DND-41 (cell line): ENCODE measurements at regions not wholly inside any gene's neighbourhood (a gene's known extent, or its start where the extent isn't known, plus 50 kb on each side); places are given as distances from the start of the nearest gene placed in this dataset.

Experiments used
- ATAC-seq: fragments of 200-7000 bp; cut with Tn5 transposase; 3 replicates; pipeline ENCODE4 v1.9.1; 2021; ENCODE audit warnings: low read depth; ENCODE audit not compliant: insufficient read depth
- DNase-seq: peaks from one replicate; pipeline ENCODE4 v3.0.0-alpha.2; 2020
- H2AFZ ChIP-seq: 2 replicates; pipeline ENCODE4 v1.6.0; 2012; ENCODE audit warnings: low read depth, low read length
- H3K27ac ChIP-seq: 2 replicates; pipeline ENCODE4 v1.5.1; 2012; ENCODE audit warnings: low read length, inconsistent platforms
- H3K27me3 ChIP-seq: fragments of 200-600 bp; sonication (generic); 2 replicates; pipeline ENCODE4 v1.6.0; 2012; ENCODE audit warnings: low read length, mild to moderate bottlenecking, inconsistent platforms; ENCODE audit not compliant: insufficient read depth, poor library complexity
- H3K36me3 ChIP-seq: 2 replicates; pipeline ENCODE4 v1.5.1; 2012; ENCODE audit warnings: low read length, inconsistent platforms; ENCODE audit not compliant: insufficient read depth
- H3K4me1 ChIP-seq: 2 replicates; pipeline ENCODE4 v1.5.1; 2012; ENCODE audit warnings: mild to moderate bottlenecking, low read length; ENCODE audit not compliant: insufficient read depth
- H3K4me2 ChIP-seq: 2 replicates; pipeline ENCODE4 v1.6.0; 2012; ENCODE audit warnings: mild to moderate bottlenecking, moderate library complexity, low read length, inconsistent platforms; ENCODE audit not compliant: insufficient read depth
- H3K4me3 ChIP-seq, 2 experiments: fragments of 200-600 bp in 1 of 2; shearing (Covaris generic) in 1 of 2; 2 replicates each; pipeline ENCODE4 v1.5.1; 2012 to 2016; ENCODE audit warnings: inconsistent platforms in 2 of 2, low read length in 2 of 2, mild to moderate bottlenecking in 2 of 2, low read depth in 1 of 2, moderate library complexity in 1 of 2
- H3K79me2 ChIP-seq: 2 replicates; pipeline ENCODE4 v1.6.0; 2012; ENCODE audit warnings: low read length, inconsistent platforms; ENCODE audit not compliant: insufficient read depth
- H3K9ac ChIP-seq: 2 replicates; pipeline ENCODE4 v1.6.0; 2012; ENCODE audit warnings: low read depth, mild to moderate bottlenecking, inconsistent platforms, low read length, moderate library complexity
- H3K9me3 ChIP-seq: 2 replicates; pipeline ENCODE4 v1.5.1; 2012; ENCODE audit warnings: low read length, moderate library complexity, mild to moderate bottlenecking, inconsistent platforms; ENCODE audit not compliant: insufficient read depth, severe bottlenecking
- H4K20me1 ChIP-seq: 2 replicates; pipeline ENCODE4 v1.6.0; 2012; ENCODE audit warnings: low read length; ENCODE audit not compliant: insufficient read depth
- EZH2 ChIP-seq: IDR thresholded peaks from 3 replicates; pipeline ENCODE4 v1.6.1; 2012; ENCODE audit warnings: borderline replicate concordance, low read depth, mild to moderate bottlenecking, moderate library complexity, low read length, inconsistent platforms; ENCODE audit not compliant: severe bottlenecking
- TF ChIP-seq, protein P1 (sequence below): IDR thresholded peaks from 2 replicates; pipeline ENCODE4 v1.5.1; 2012; ENCODE audit warnings: borderline replicate concordance, low read length, moderate library complexity, mild to moderate bottlenecking; ENCODE audit not compliant: poor library complexity, severe bottlenecking; ENCODE audit errors: extremely low read depth

- TF ChIP-seq EZH2, result no peak
- TF ChIP-seq, protein P1, sequence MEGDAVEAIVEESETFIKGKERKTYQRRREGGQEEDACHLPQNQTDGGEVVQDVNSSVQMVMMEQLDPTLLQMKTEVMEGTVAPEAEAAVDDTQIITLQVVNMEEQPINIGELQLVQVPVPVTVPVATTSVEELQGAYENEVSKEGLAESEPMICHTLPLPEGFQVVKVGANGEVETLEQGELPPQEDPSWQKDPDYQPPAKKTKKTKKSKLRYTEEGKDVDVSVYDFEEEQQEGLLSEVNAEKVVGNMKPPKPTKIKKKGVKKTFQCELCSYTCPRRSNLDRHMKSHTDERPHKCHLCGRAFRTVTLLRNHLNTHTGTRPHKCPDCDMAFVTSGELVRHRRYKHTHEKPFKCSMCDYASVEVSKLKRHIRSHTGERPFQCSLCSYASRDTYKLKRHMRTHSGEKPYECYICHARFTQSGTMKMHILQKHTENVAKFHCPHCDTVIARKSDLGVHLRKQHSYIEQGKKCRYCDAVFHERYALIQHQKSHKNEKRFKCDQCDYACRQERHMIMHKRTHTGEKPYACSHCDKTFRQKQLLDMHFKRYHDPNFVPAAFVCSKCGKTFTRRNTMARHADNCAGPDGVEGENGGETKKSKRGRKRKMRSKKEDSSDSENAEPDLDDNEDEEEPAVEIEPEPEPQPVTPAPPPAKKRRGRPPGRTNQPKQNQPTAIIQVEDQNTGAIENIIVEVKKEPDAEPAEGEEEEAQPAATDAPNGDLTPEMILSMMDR, result no peak
- no peaks in the 10 kb centered on the region for H3K36me3 ChIP-seq
- no peaks in the 10 kb centered on the region for H3K9me3 ChIP-seq
- ATAC-seq (no peak), DNase-seq (no peak)
- no peak overlapping the region for H3K4me3 ChIP-seq
- no peak overlapping the region for H3K27ac ChIP-seq
- H3K4me2 ChIP-seq, result no peak overlapping the region
- H3K4me1 ChIP-seq, result no peaks in the 10 kb centered on the region
- H2AFZ ChIP-seq, result no peak overlapping the region
- no peaks in the 10 kb centered on the region for H4K20me1 ChIP-seq
- no peaks in the 10 kb centered on the region for H3K79me2 ChIP-seq
- H3K27me3 ChIP-seq, result peaks cover 5% of the 10 kb centered on the region
- no peak overlapping the region for H3K9ac ChIP-seq
Observed at GRCh38 chr7:3168370-3168769, 124.7 kb upstream of the CARD11 start.

DNA sequence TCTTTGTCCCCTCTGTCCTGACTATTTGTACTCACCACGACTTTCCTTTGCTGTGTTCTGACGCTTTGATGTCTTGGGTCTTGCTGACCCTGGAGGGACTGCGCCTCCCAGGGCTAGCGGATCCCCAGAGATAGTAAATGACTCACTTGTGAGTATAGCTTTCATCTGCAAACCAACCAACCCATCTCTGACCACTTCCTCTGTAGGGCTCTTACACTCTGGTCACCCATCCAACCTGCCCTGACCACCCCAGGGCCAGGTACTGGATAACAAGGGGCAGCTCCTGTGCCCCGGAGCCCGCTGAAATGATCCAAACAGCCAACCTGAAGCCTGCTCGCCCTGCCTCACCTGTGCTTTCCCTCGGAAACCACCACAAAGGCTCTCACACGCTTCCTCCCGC is 125.2 kb upstream of the CARD11 start:
- Histone ChIP-seq H3K27me3 (peaks cover 5% of the 10 kb centered on the region), H4K20me1 (no peaks in the 10 kb centered on the region), H3K4me2 (no peak overlapping the region), H3K79me2 (no peaks in the 10 kb centered on the region), H3K4me3 (no peak overlapping the region), H3K9ac (no peak overlapping the region), H3K9me3 (no peaks in the 10 kb centered on the region), H2AFZ (no peak overlapping the region), H3K4me1 (no peaks in the 10 kb centered on the region), H3K36me3 (no peaks in the 10 kb centered on the region), H3K27ac (no peak overlapping the region)
- ATAC-seq (no peak), DNase-seq (no peak)
- TF ChIP-seq, protein P1, result no peak
- TF ChIP-seq EZH2, result no peak

- no peak for TF ChIP-seq EZH2
- TF ChIP-seq, protein P1, result no peak
- no peaks in the 10 kb centered on the region for H3K4me1 ChIP-seq
- H3K27ac ChIP-seq, result no peak overlapping the region
- no peak for DNase-seq
- no peak overlapping the region for H3K4me2 ChIP-seq
- no peaks in the 10 kb centered on the region for H3K36me3 ChIP-seq
- no peak for ATAC-seq
- no peak overlapping the region for H3K9ac ChIP-seq
- no peak overlapping the region for H2AFZ ChIP-seq
- no peaks in the 10 kb centered on the region for H3K79me2 ChIP-seq
- no peak overlapping the region for H3K4me3 ChIP-seq
- no peaks in the 10 kb centered on the region for H4K20me1 ChIP-seq
- H3K27me3 ChIP-seq, result peaks cover 8% of the 10 kb centered on the region
- no peaks in the 10 kb centered on the region for H3K9me3 ChIP-seq
Observed at GRCh38 chr7:3172768-3173280, 128.2 kb upstream of the SDK1 start.
